NCI-H2196 (cell line): ENCODE measurements at regions not wholly inside any gene's neighbourhood (a gene's known extent, or its start where the extent isn't known, plus 50 kb on each side); places are given as distances from the start of the nearest gene placed in this dataset.

Experiments
- DNase-seq: peaks from one replicate; lab custom pipeline; 2025; ENCODE audit not compliant: unreplicated experiment; lab: John Stamatoyannopoulos, UW

DNA sequence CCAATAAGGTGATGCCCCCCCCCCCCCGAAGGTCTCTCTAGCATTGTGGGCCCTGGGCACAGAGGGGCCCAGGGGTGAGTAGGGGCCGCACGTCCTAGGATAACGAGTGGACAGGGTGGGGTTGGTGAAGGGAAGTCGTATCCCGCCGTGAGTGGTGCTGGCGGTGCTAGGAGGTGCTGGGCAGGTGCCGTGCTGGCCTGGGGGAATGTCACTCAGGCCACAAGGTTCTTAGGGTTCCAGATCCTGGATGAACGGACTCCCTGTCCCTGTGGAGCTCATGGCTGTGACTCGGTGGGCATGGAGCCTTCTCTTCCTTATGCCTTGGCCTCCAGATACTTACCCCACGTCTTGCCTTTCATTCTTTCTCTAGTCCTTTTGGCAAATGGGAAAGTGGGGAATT, 157.4 kb upstream of the SOX1 start:
- no peak for DNase-seq

DNA sequence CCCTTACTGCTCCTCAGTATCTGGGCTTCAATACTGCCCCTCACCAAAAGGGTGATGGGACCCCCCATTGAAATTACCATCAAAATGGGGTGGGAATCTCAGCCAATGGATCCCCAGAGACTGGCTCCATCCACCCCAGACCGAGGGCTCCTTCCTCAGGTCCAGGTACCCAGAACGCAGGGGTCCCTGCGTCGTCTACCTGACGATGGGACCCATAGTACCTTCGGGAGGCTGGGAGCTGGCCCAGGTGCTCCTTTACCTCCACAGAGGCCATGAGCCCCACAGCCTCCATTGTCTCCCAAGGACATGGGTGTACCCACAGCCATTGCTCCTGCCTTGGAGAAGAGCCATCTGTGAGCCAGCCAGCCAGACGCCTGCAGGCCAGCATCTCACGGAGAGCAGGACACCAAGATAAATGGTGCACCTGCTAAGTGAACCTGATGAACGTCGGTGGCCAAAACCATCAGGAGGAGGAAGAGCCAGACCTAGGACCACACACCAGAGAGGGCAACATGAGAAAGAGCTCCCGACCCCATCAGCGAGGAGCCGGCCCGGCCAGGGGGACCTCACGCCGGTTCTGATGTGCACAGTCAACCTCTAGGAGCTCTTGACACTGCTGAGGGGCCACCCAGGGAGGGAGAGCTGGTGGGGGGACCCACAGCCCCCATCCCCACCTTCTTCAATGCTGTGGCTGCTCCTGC, 156.8 kb upstream of the SOX1 start:
- no peak for DNase-seq

DNA sequence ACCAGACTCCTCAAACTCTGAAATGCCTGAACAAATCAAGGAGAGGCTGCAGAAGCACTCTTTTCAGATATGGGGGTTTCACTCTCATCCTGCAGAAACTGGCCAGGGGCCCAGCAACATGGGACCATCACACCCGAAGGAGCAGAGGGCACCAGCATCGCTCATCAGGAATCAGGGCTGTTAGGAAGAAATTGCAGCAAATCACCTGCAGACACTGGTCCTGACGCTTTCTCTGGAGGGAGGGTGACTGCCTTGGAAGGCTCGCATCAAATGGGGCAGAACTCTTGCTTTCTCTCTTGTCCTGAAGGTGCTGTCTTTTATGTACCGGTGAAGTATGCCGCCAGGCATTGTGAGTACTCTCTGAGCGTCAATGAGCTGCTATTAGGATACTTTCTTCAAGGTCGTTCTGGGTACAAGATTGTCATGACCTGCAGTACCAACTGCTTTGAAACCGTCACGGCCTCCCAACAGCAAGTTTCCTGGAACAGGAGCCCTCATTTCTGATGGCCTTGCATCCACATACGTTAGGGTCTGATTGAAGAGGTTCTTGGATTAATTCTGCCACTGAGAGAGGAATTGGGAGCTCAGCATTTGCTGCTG, 155.7 kb upstream of the SOX1 start:
- no peak for DNase-seq

GRCh38 chr13:111911754-111912452, 155.0 kb upstream of the SOX1 start:
- DNase-seq, result no peak

- no peak for DNase-seq
Observed at GRCh38 chr13:111912453-111912866, 154.5 kb upstream of the SOX1 start.

DNA sequence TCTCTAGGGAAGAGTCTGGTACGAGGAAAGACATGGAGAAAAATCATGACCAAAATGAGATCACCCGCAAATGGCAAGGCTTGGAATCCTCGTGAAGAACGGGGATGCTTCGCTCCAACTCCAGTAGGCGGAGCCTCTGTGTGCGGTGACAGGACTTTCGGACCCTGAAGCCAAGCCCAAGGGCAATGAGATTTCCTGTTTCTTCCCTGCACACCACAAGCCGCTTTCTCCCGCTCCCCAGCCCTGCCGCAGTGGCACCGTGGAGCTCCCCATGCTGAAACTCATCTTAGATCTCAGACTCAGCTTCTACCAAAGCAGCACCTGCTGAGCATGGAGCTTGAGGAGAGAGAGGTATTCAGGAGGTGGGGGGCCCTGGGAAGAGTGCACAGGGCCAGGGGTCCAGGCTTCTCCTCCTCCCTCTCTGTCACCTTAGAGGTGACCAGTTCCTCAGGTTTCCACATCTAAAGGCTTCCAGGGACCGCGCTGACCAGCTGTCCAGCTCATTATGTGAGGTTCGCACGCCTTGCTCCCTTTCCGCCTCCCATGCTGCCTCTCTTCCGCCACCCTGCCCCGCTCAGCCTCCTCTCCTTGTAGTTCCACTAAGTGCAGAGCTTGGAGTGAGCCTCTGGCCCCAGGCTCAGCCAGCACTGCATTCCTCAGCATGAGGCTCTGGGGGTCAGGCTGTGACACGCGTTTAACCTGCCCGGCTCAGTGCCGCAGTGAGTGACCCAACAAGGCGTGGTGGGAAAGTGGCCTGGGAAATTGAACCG, 153.8 kb upstream of the SOX1 start:
- DNase-seq, result no peak

GRCh38 chr13:111913761-111914140, 153.2 kb upstream of the SOX1 start:
- peak; percentile 1 for DNase-seq

- no peak for DNase-seq
Observed at GRCh38 chr13:111914241-111915103, 152.5 kb upstream of the SOX1 start.

- no peak for DNase-seq
Observed at GRCh38 chr13:111915104-111915551, 151.8 kb upstream of the SOX1 start.

DNA sequence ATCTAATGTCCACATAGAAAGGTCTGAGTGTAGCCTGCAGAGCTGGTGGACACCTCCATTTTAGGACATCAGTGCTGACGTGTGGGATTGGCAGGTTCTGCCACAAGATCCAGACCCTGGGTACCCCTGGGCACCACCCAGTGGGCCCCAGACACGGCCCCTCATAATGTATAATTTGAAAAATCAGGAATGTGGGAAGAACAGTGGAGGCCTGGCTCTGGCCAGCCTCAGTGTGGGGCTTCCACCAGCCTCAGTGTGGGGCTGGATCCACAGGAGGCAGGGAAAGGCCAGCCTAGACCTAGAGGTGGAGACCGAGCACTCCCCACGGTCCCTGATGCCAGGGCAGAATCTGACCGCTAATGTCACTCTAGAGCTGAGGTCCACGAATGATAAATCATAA, 150.7 kb upstream of the SOX1 start:
- DNase-seq, result no peak

DNA sequence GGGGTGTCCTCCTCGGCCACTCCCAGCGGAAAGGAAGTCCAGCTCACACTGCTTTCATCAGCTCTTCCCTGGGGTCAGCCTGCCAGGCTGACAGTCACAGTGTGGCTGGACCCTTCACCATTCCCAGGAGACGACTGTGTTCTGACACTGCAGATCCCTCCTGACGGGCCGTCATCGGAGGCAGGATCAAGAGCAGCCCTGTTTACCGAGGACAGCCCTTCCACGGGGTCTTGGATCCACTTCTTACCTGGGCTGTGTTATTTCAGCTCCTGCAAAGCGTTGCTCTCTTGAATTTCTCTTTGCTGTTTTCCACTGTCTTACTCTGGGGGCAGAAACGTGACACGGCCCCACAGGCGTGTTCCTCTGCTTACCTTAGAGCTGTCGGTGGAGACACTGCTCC, 149.9 kb upstream of the SOX1 start:
- DNase-seq, result no peak

DNA sequence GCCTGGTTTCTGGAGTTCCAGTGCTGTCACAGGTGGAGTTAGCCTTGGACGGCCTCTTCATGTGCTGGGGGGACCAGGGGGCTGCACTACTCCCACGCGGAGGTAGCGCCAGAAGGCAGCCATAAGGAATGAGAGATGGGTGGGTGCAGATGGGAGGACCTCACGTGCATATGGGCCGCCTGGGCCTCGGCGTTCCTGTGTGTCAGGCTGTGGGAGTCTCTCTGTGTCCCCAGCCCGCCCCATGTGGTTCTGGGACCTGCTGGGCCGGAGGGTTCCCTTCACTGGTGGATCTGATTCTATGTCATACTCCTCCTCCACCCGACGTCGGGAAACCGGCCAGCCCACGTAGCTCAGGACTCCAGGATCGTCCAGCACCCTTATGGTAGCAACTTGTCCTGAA, 149.0 kb upstream of the SOX1 start:
- no peak for DNase-seq

GRCh38 chr13:111919286-111919685, 147.7 kb upstream of the SOX1 start:
- no peak for DNase-seq

DNA sequence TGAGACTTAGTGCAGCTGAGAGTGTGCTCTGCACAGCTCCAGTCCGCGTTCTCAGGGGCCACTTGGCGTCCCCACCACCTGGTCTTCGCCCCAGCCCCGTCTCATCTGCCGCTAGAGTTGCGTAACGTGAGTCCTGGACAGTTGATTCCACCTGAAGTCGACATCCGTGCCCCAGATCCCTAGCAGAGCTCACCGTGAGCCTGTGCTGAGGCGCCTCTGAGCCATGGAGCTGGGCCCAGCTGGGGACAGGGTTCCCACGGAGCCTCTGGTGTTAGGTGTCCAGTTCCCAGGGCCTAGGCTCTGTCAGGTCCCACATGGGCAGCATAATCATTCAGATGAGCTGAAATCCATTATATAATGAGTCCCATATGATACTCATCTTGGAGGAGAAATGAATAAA, 147.1 kb upstream of the SOX1 start:
- no peak for DNase-seq

DNA sequence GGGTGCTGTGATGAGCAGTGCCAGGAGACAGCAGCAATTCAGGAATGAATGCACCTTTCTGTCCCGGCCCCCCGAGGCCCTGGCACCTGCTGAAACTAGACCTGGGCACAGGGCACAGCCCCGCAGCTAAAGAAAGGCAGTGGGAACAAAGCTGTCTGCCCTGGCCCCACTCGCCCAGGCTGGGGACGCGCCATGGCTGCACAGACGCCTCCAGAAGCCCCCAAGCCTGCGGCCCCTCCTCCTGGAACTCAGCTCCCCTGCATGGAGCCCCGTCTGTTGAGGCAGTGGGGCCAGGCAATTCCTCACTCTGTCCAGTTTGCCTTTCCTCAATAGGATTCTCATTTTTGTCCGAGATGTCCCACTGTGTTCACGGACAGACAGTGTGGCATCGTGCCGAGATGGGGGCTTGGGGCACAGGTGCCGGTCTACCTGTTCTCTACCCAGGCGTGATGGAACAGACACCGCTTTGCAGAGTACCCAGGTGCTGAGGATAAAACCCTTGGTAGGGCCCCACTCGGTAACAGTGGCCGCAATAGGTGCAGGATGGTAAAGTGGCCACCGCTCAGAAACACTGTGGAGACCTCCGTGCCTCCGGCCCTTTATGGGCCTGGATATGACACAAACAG, 146.5 kb upstream of the SOX1 start:
- no peak for DNase-seq

GRCh38 chr13:111920932-111921705, 145.8 kb upstream of the SOX1 start:
- DNase-seq, result no peak

DNA sequence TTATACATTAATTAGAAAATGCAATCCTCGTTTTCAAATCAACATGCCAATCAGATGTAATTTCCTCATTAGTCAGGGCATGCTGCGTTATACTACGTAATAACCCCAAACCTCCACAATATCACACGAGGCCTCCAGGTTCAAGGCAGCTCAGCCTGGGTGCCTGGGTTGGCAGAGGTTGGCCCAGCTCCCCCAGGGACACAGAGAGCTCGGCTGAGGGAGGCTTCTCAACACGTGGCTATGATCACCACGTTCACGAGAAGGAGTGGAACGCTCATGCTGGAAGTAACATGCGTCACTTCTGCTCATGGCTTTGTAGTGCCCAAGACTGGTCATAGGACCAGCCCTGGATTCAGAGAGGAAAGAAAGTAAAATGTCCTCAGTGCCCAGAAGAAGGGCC, 144.9 kb upstream of the SOX1 start:
- no peak for DNase-seq

- no peak for DNase-seq
Observed at GRCh38 chr13:111923439-111923838, 143.5 kb upstream of the SOX1 start.

DNA sequence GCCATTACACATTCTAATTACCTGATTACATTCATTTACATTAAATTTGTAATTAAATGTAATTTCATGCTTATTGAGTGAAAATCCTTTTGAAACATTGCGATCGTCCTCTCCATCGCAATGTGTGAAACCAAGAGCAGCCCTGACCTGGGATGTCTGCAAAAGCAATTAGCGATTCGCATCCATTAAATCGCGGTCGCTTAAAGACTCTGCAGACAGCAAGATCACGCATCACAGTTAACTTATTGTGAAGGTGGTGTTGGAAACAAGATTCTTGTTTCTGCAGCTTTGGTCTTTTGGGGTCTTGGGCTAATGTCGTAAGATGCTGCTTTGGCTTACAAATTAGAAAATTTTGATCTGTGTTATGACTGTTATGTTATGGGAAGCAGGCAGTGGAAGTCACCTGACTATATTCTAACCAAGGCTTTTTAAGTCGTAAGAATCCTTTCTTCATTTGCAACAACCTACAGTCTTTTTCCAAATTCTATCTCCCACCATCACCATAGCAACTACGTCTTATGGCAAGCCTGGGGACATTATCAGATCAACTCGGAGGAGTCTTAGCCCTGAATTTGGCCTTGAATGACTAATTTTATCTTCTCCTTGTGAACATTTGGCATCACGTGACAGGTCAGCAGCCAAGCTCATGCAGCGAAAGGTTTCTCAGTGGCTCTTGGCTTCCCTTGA, 142.8 kb upstream of the SOX1 start:
- DNase-seq, result no peak
